KMS-11 (cell line): ENCODE measurements at regions not wholly inside any gene's neighbourhood (a gene's known extent, or its start where the extent isn't known, plus 50 kb on each side); places are given as distances from the start of the nearest gene placed in this dataset.
"Not testable (repeated sequence)": the region's sequence is repeated elsewhere in the genome, so short reads cannot be mapped to it uniquely, and the experiment has no call there.

Source experiments
- H2AFZ ChIP-seq: fragments of 200-600 bp; sonication (generic); 2 replicates; pipeline ENCODE4 v1.6.1; 2016; ENCODE audit warnings: antibody characterized with exemption, mixed run types, low read depth
- H3K27ac ChIP-seq: fragments of 200-600 bp; sonication (generic); 2 replicates; pipeline ENCODE4 v1.6.1; 2016; ENCODE audit warnings: mild to moderate bottlenecking, mixed run types
- H3K27me3 ChIP-seq: fragments of 200-600 bp; sonication (generic); 2 replicates; pipeline ENCODE4 v1.6.1; 2017; ENCODE audit warnings: mild to moderate bottlenecking, low read depth, mixed run types, moderate library complexity; ENCODE audit not compliant: insufficient read depth
- H3K36me3 ChIP-seq: fragments of 200-600 bp; sonication (generic); 2 replicates; pipeline ENCODE4 v1.6.1; 2017; ENCODE audit warnings: mild to moderate bottlenecking, mixed run types; ENCODE audit not compliant: insufficient read depth
- H3K4me1 ChIP-seq: fragments of 200-600 bp; sonication (generic); 2 replicates; pipeline ENCODE4 v1.6.1; 2016; ENCODE audit warnings: mild to moderate bottlenecking, low read depth, mixed run types; ENCODE audit not compliant: poor library complexity, severe bottlenecking
- H3K4me2 ChIP-seq: fragments of 200-600 bp; sonication (generic); 2 replicates; pipeline ENCODE4 v1.7.0; 2016; ENCODE audit warnings: mild to moderate bottlenecking, mixed run types
- H3K4me3 ChIP-seq: fragments of 200-600 bp; sonication (generic); IDR thresholded peaks from 2 replicates; pipeline ENCODE4 v1.6.1; 2017; ENCODE audit warnings: low read depth, low read length, mixed read lengths; ENCODE audit not compliant: insufficient read depth
- H3K79me2 ChIP-seq: fragments of 200-600 bp; sonication (generic); 2 replicates; pipeline ENCODE4 v1.6.1; 2016; ENCODE audit warnings: low read depth, mixed run types; ENCODE audit not compliant: insufficient read depth
- H3K9ac ChIP-seq: fragments of 200-600 bp; sonication (generic); 2 replicates; pipeline ENCODE4 v1.6.1; 2016; ENCODE audit warnings: mild to moderate bottlenecking, mixed run types
- H4K20me1 ChIP-seq: fragments of 200-600 bp; sonication (generic); 2 replicates; pipeline ENCODE4 v1.6.1; 2016; ENCODE audit warnings: mild to moderate bottlenecking, mixed run types; ENCODE audit not compliant: insufficient read depth
- TF ChIP-seq, protein P1 (sequence below): fragments of 200-600 bp; sonication (generic); conservative IDR thresholded peaks from 2 replicates; pipeline ENCODE4 v1.6.1; 2017; ENCODE audit warnings: low read depth, mild to moderate bottlenecking, antibody characterized with exemption, low read length, moderate library complexity, mixed read lengths

DNA sequence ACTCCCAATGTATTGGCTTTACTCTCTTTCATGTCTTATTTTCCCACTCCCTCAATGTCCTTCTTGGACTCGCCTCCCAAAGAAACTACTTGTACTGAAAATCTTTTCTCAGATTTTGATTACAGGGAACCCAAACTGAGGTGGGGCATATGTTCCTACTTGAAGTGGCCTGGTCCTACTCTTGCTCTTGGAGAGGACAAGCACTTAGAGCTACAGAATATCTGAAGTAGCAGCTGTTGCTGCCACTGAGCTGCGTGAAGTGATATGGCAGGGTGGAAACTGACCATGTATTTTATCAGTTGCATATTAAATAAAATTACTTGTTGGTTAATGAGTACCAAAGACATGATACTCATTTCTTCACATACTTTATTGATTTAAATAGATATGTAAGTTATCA, 129.5 kb downstream of the TSEN15 start:
- H3K4me1 ChIP-seq: no peaks in the 10 kb centered on the region
- no peak overlapping the region for H3K27ac ChIP-seq
- H3K36me3 ChIP-seq: no peaks in the 10 kb centered on the region
- no peak overlapping the region for H2AFZ ChIP-seq
- no peak overlapping the region for H3K9ac ChIP-seq
- TF ChIP-seq, protein P1, sequence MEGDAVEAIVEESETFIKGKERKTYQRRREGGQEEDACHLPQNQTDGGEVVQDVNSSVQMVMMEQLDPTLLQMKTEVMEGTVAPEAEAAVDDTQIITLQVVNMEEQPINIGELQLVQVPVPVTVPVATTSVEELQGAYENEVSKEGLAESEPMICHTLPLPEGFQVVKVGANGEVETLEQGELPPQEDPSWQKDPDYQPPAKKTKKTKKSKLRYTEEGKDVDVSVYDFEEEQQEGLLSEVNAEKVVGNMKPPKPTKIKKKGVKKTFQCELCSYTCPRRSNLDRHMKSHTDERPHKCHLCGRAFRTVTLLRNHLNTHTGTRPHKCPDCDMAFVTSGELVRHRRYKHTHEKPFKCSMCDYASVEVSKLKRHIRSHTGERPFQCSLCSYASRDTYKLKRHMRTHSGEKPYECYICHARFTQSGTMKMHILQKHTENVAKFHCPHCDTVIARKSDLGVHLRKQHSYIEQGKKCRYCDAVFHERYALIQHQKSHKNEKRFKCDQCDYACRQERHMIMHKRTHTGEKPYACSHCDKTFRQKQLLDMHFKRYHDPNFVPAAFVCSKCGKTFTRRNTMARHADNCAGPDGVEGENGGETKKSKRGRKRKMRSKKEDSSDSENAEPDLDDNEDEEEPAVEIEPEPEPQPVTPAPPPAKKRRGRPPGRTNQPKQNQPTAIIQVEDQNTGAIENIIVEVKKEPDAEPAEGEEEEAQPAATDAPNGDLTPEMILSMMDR: no peak
- H3K27me3 ChIP-seq: no peaks in the 10 kb centered on the region
- no peak overlapping the region for H3K4me3 ChIP-seq
- no peak overlapping the region for H3K4me2 ChIP-seq
- H3K79me2 ChIP-seq: no peaks in the 10 kb centered on the region
- no peaks in the 10 kb centered on the region for H4K20me1 ChIP-seq

GRCh38 chr1:184183919-184184318, 132.4 kb downstream of the TSEN15 start:
- H2AFZ ChIP-seq: no peak overlapping the region
- no peak overlapping the region for H3K9ac ChIP-seq
- H3K36me3 ChIP-seq: no peaks in the 10 kb centered on the region
- no peaks in the 10 kb centered on the region for H3K79me2 ChIP-seq
- H3K27me3 ChIP-seq: no peaks in the 10 kb centered on the region
- TF ChIP-seq, protein P1: no peak
- no peak overlapping the region for H3K27ac ChIP-seq
- no peaks in the 10 kb centered on the region for H3K4me1 ChIP-seq
- no peaks in the 10 kb centered on the region for H4K20me1 ChIP-seq
- no peak overlapping the region for H3K4me3 ChIP-seq
- H3K4me2 ChIP-seq: no peak overlapping the region

- H3K4me2 ChIP-seq, H3K9ac ChIP-seq, H3K79me2 ChIP-seq, H3K4me3 ChIP-seq, H3K36me3 ChIP-seq, H2AFZ ChIP-seq, H4K20me1 ChIP-seq, H3K4me1 ChIP-seq, H3K27me3 ChIP-seq, H3K27ac ChIP-seq: not testable (repeated sequence)
Measured at GRCh38 chr1:184184614-184185013, 133.1 kb downstream of the TSEN15 start.

- H3K36me3 ChIP-seq: no peaks in the 10 kb centered on the region
- H3K4me2 ChIP-seq: no peak overlapping the region
- TF ChIP-seq, protein P1: no peak
- H4K20me1 ChIP-seq: no peaks in the 10 kb centered on the region
- no peak overlapping the region for H3K27ac ChIP-seq
- H3K79me2 ChIP-seq: no peaks in the 10 kb centered on the region
- H3K4me1 ChIP-seq: no peaks in the 10 kb centered on the region
- no peak overlapping the region for H3K4me3 ChIP-seq
- H3K27me3 ChIP-seq: no peaks in the 10 kb centered on the region
- H3K9ac ChIP-seq: no peak overlapping the region
- no peak overlapping the region for H2AFZ ChIP-seq
Measured at GRCh38 chr1:184185347-184185746, 133.8 kb downstream of the TSEN15 start.

DNA sequence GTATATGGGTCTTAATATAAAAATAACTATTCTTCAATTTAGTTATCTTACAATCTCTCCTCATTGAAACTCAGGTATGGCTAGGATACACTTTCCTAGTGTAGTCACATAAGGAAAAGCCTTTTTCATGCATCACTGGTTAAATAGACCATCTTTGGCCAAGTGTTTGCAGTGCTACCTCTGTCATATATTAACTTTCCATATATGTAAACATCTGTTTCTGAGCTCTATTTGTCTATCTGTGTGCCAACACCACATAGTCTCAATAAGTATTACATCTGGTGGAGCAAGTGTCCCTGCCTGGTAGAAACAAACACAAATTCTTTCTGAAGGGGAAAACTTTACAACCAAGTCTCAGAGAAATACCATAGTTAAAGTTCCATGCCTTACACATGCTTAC, 134.6 kb downstream of the TSEN15 start:
- Histone ChIP-seq H3K4me3 (no peak overlapping the region), H4K20me1 (no peaks in the 10 kb centered on the region), H3K4me1 (no peaks in the 10 kb centered on the region), H3K27ac (no peak overlapping the region), H3K27me3 (no peaks in the 10 kb centered on the region), H3K9ac (no peak overlapping the region), H3K79me2 (no peaks in the 10 kb centered on the region), H2AFZ (no peak overlapping the region), H3K36me3 (no peaks in the 10 kb centered on the region), H3K4me2 (no peak overlapping the region)
- TF ChIP-seq, protein P1: no peak
